ENCODE measurements at regions not wholly inside any gene's neighbourhood (a gene's known extent, or its start where the extent isn't known, plus 50 kb on each side); places are given as distances from the start of the nearest gene placed in this dataset.

DNA sequence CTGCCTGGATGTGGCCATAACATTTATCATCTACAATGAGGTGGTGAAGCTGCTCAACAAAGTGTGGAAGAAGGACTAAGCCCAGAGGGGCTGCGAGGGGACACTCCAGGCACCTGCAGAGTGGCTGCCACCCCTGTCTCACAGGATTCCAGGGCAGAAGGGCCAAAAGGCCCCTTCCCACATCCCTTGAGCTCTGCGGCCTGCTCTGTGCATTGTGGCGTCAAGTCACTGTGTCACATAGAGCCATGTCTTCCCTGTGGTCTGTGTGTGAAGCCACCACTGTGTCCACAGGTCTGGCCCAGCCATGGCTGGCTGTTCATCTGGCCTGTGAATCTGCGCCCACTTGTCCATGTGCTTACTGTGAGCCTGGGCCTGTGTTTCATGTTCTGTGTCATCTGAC lies 1714.6 kb downstream of the TP53TG3F start:
- no peaks in the 10 kb centered on the region for H3K9me3 ChIP-seq
- no peak overlapping the region for H3K4me3 ChIP-seq (ENCODE audit: low read depth, low read length)
- ChIA-PET POLR2A (no interaction called here), CTCF (no interaction called here)
- H3K36me3 Mint-ChIP-seq (ENCODE audit: insufficient read depth, unreplicated experiment) = no peaks in the 10 kb centered on the region
- H3K4me3 Mint-ChIP-seq (ENCODE audit: unreplicated experiment) = no peak overlapping the region
- intact Hi-C loops (cut with micrococcal nuclease; ENCODE audit: unreplicated experiment) = no loop called here
- H3K27me3 ChIP-seq (replicated peaks; ENCODE audit: control insufficient read depth, insufficient read depth, low read length) = no peaks in the 10 kb centered on the region
- BruUV-seq (replicated peaks) = no TSS peak
- DNase-seq = no peak
- H3K27ac Mint-ChIP-seq (ENCODE audit: unreplicated experiment) = no peak overlapping the region
- H3K4me1 Mint-ChIP-seq (ENCODE audit: low read depth, unreplicated experiment) = no peaks in the 10 kb centered on the region
- TF ChIP-seq, protein P1, sequence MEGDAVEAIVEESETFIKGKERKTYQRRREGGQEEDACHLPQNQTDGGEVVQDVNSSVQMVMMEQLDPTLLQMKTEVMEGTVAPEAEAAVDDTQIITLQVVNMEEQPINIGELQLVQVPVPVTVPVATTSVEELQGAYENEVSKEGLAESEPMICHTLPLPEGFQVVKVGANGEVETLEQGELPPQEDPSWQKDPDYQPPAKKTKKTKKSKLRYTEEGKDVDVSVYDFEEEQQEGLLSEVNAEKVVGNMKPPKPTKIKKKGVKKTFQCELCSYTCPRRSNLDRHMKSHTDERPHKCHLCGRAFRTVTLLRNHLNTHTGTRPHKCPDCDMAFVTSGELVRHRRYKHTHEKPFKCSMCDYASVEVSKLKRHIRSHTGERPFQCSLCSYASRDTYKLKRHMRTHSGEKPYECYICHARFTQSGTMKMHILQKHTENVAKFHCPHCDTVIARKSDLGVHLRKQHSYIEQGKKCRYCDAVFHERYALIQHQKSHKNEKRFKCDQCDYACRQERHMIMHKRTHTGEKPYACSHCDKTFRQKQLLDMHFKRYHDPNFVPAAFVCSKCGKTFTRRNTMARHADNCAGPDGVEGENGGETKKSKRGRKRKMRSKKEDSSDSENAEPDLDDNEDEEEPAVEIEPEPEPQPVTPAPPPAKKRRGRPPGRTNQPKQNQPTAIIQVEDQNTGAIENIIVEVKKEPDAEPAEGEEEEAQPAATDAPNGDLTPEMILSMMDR (IDR thresholded peaks at IDR 0.05; ENCODE audit: insufficient read depth in 1 of 2, low read depth in 1 of 2, low read length in 1 of 2, severe bottlenecking in 1 of 2, unreplicated experiment in 1 of 2) = no peak
- no peaks in the 10 kb centered on the region for H3K27me3 Mint-ChIP-seq (ENCODE audit: insufficient read depth, unreplicated experiment)
- H3K4me1 ChIP-seq = no peaks in the 10 kb centered on the region
- H3K36me3 ChIP-seq (ENCODE audit: control insufficient read depth, insufficient read depth, low read length) = no peaks in the 10 kb centered on the region
- H3K9me3 Mint-ChIP-seq (ENCODE audit: unreplicated experiment) = no peaks in the 10 kb centered on the region

DNA sequence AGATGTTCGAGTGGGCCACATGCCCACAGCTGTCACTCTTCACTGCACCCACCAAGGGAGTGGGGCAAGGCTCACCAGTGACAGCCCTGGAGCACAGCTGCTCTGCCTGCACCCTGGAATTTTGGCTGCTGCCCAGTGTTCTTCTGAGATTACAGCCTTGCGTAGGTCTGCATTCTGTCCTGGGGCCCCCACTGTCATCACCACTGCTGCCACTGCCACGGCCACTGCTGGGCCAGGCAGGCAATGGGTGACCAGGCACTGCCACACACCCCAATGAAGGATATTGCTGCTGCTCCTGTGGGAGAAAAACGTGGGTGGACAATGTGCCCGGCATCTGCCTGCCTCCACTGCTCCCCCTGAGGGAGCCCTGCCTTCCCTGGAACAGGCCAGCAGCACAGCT lies 1717.0 kb downstream of the TP53TG3F start:
- Mint-ChIP-seq H3K4me1 (ENCODE audit: low read depth, unreplicated experiment) (no peaks in the 10 kb centered on the region), H3K9me3 (ENCODE audit: unreplicated experiment) (no peaks in the 10 kb centered on the region), H3K36me3 (ENCODE audit: insufficient read depth, unreplicated experiment) (no peaks in the 10 kb centered on the region), H3K4me3 (ENCODE audit: unreplicated experiment) (no peak overlapping the region), H3K27ac (ENCODE audit: unreplicated experiment) (no peak overlapping the region), H3K27me3 (ENCODE audit: insufficient read depth, unreplicated experiment) (no peaks in the 10 kb centered on the region)
- TF ChIP-seq, protein P1 (IDR thresholded peaks at IDR 0.05; ENCODE audit: insufficient read depth in 1 of 2, low read depth in 1 of 2, low read length in 1 of 2, severe bottlenecking in 1 of 2, unreplicated experiment in 1 of 2) = no peak
- Histone ChIP-seq H3K9me3 (no peaks in the 10 kb centered on the region), H3K4me1 (no peaks in the 10 kb centered on the region), H3K36me3 (ENCODE audit: control insufficient read depth, insufficient read depth, low read length) (no peaks in the 10 kb centered on the region), H3K4me3 (ENCODE audit: low read depth, low read length) (no peak overlapping the region), H3K27me3 (replicated peaks; ENCODE audit: control insufficient read depth, insufficient read depth, low read length) (no peaks in the 10 kb centered on the region)
- BruUV-seq (replicated peaks) = no TSS peak
- intact Hi-C loops (cut with micrococcal nuclease; ENCODE audit: unreplicated experiment) = no loop called here
- CTCF ChIA-PET = no interaction called here
- no peak for DNase-seq
- POLR2A ChIA-PET = no interaction called here

DNA sequence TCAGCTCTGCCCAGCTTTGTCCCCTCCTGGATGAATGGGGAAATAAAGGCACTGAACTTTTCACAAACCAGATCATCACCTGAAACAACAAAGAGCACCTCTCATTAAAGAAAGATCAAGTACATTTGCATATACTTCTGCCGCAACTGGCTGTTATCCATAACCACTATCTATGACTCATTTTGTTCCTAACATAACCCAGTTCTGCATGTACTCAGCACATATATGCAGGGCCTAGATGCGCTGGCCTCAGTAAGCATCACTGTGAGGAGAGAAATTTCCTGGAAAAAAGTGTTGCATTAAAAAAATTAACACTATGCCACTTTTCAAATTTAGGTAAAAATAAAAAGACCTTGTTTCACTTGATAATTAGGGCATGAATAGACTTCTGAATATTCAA lies 1718.4 kb downstream of the TP53TG3F start:
- ChIA-PET CTCF (no interaction called here), POLR2A (no interaction called here)
- Histone ChIP-seq H3K4me3 (ENCODE audit: low read depth, low read length) (no peak overlapping the region), H3K9me3 (no peaks in the 10 kb centered on the region), H3K36me3 (ENCODE audit: control insufficient read depth, insufficient read depth, low read length) (no peaks in the 10 kb centered on the region), H3K4me1 (no peaks in the 10 kb centered on the region), H3K27me3 (replicated peaks; ENCODE audit: control insufficient read depth, insufficient read depth, low read length) (no peaks in the 10 kb centered on the region)
- Mint-ChIP-seq H3K9me3 (ENCODE audit: unreplicated experiment) (no peaks in the 10 kb centered on the region), H3K4me1 (ENCODE audit: low read depth, unreplicated experiment) (no peaks in the 10 kb centered on the region), H3K27me3 (ENCODE audit: insufficient read depth, unreplicated experiment) (no peaks in the 10 kb centered on the region), H3K27ac (ENCODE audit: unreplicated experiment) (no peak overlapping the region), H3K36me3 (ENCODE audit: insufficient read depth, unreplicated experiment) (no peaks in the 10 kb centered on the region), H3K4me3 (ENCODE audit: unreplicated experiment) (no peak overlapping the region)
- no TSS peak for BruUV-seq (replicated peaks)
- TF ChIP-seq, protein P1 (IDR thresholded peaks at IDR 0.05; ENCODE audit: insufficient read depth in 1 of 2, low read depth in 1 of 2, low read length in 1 of 2, severe bottlenecking in 1 of 2, unreplicated experiment in 1 of 2) = no peak
- intact Hi-C loops (cut with micrococcal nuclease; ENCODE audit: unreplicated experiment) = no loop called here
- DNase-seq = no peak
